GM21390 (cell line): ENCODE measurements at regions not wholly inside any gene's neighbourhood (a gene's known extent, or its start where the extent isn't known, plus 50 kb on each side); places are given as distances from the start of the nearest gene placed in this dataset.

Experiments used
- ATAC-seq: cut with Tn5 transposase; IDR thresholded peaks from one replicate; pipeline ENCODE4 v1.9.1; 2021; ENCODE audit not compliant: unreplicated experiment

DNA sequence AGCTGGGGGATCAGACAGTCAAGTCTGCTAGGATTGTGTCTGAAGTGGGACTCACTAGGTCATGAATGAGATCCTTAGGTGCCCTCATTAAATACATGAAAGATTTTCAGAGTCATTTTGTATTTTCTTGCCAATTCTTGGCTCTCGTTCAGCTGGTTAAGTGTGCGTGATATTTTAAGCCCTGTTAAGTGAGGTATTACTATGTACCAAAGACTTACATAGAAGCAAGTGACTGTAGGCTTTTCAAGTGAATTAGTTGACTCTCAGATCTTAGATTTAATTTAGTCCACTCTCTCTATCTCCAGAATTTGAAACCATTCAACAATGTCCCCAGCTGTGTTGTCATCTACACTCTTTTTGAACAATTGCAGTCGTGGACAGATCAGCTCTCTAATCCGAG, 219.4 kb downstream of the FOXL1 start:
- ATAC-seq: no peak

DNA sequence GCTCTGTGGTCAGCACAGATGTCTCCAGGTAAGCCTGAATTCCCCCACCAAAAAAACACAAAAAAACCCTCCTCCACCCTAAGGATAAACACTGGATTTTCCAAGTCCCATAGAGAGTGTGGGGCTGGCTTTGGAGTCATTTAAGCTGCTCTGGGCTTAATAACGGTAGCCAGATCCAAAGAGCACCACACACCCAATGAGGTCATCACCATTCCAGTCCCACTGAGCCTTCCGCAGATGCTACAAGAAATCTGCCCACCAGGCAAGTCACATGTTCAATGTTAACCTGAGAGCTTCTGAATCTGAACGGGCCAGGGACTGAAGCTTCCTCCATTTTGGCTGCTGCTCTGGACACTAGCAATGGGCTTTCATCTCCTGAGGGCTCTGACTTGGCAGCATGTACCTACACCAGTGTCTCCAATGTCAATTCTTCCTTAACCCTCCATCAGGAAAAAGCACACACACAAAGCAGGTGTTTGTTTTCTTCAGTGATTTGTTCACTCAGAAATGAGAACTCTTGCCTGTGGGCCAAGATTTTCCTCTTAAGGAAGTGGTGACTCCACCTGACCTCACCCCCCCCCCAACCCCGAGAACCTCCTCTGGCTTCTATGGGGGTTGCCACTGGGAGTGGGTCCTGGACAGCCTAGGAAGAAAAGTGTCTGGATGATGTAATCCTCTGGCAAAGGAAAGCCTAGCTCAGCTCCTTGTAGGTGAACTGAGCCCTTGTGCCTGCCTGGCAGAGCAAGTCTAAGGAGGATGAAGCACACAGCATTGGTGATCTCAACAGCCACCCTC, 220.1 kb downstream of the FOXL1 start:
- no peak for ATAC-seq

- no peak for ATAC-seq
Measured at GRCh38 chr16:86799367-86799766, 221.0 kb downstream of the FOXL1 start.

GRCh38 chr16:86800894-86801293, 222.5 kb downstream of the FOXL1 start:
- no peak for ATAC-seq

- no peak for ATAC-seq
Measured at GRCh38 chr16:86802013-86802412, 223.7 kb downstream of the FOXL1 start.

- no peak for ATAC-seq
Measured at GRCh38 chr16:86805188-86805587, 226.8 kb downstream of the FOXL1 start.

DNA sequence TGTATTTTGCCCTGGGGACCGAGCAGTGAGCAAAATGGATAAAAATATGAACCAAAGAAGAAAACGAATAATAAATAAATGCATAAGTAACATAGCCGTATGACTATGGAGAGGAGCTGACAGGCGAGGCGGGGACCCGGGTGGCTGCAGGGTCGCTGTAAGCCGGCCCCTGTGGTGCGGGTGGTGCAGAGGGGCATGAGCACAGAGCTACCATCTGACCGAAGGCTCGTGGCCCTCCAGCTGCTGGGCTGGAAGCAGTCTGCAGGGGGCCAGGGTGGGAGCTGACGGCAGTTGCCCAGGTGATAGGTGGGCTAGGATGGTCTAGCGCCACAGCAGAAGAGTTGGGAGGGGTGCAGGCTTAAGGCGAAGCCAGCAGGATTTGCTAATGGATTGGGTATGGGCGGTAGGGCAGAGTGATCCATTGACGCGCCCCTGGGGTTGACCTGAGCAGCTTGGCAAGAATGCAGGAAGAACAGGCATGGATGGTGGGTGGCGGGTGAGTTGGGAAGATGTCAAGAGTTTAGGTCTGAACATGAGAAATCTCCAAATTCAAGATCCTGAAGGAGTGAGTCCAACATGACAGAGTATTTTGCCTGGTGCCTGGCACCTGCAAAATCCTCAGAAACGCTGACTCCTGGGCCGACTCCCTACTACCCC, 228.0 kb downstream of the FOXL1 start:
- ATAC-seq: no peak

DNA sequence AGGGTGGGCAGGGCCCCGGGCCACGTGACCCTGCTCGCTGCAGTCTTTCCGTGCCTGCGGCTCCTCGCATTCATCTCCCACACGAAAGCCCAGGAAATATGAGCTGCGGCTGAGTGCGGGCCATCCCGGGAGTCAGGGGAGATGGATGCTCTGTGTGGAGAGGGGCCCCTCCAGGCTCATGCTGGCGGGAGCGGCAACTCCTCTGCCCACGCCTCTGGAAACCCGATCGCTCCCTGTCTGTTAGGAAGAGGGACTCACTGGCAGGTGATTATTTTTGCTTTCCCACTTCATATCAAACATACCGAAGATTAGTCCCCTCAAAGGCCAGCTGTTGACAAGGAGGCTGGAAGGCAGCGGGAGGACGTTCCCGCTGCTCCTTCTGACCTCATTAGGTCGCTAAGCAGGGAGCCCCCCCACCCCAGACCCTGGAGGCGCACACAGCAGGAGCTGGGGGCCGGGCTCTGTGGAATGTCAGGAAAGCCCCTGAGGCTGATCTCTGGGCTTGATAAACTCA, 228.5 kb downstream of the FOXL1 start:
- ATAC-seq: no peak

DNA sequence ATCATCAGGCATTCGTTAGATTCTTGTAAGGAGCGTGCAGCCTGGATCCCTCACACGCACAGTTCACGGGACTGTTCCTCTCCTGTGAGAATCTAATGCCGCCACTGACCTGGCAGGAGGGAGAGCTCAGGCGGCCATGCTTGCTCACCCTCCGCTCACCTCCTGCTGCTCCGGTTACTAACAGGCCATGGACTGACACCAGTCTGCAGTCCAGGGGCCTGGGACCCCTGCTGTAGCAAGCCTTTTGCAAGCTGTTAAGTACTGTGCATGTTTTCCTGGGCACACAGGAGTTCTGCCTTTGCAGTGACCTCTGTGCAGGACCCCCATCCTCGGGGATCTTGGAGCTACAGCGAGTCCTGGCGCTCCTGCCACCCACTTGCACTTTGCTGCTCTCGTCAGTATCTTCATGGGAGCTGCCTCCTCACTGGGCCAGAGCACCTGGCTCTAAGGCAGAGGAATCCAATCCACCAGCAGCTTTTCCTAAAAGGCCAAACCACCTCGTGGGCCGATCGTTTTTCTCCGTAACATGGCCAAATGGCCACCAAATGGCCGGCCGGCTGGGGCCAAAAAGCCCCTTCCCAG, 230.6 kb downstream of the FOXL1 start:
- no peak for ATAC-seq

- no peak for ATAC-seq
Measured at GRCh38 chr16:86809458-86809955, 231.2 kb downstream of the FOXL1 start.

DNA sequence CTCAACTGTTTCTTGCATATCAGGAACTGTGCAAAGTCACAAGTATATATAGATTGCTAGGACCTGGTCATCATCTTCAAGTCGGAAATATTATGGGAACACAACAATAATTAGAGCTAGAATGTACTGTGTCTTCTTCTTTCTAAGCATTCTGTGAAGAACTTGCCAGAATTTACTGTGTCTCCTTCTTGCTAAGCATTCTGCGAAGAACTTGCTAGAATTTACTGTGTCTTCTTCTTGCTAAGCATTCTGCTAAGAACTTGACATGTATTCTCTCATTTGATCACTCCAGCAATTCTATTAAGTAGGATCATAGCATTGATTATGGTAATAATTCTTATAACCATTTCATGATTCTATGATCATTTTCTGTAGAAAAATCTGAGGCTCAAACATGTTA, 231.7 kb downstream of the FOXL1 start:
- no peak for ATAC-seq

DNA sequence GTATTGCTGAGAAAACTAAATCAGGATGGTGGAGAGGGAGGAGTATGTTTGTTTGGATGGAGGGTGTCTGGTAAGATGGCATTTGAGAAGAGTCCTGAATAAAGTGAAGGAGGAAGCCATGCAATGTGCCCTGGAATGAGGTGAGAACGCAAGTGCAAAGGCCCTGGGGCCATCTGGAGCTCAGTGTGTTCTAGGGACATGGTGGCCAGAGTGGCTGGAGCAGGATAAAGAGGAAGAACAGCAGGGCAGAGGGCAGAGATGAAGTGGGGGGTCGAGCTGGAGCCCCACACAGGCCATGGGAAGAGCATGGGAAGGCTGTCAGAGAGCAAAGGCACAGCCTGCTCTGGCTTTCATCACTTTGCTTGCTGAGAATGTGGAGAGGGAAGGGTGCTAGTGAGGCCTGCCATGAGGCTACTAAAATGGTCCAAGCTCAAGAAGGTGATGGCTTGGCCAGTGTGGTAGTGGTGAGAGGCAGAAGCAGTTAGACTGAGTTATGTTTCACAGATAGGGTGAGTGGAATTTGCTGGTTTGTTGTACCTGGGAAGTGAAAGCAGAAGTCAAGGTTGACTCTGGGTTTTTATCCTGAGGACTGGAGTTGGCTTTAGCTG, 234.1 kb downstream of the FOXL1 start:
- ATAC-seq: no peak

GRCh38 chr16:86814256-86814655, 235.9 kb downstream of the FOXL1 start:
- ATAC-seq: no peak

DNA sequence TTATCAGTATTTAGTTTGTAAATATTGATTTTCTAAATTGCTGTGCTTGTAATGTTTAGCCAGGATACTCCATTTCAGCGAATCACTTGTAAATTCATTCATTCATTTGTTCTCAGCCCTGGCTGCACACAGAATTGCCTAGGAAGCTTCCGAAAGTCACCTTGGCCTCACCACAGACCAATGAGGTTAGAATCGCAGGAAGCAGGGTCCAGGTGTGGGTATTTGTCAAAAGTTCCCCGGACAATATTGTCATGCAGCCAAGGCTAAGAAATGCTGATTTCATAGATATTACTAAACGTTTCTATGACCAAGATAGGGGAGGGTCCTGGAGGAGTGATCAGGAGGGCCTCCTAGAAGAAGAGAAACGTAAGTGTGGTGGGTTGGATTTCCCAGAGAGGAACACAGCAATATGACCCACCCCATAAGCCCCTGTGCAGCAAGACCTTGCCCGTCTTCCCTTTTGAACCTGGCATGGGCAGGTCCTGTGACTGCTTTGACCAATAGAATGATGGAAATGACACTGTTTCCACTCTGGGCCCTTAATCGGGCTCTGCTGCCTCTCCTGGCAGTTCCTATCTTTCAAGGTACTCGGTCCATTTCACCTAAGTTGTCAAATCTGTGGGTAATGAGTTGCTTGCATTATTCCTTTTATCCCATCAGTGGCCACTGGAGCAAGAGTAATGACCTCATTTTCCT, 238.7 kb downstream of the FOXL1 start:
- ATAC-seq: no peak

DNA sequence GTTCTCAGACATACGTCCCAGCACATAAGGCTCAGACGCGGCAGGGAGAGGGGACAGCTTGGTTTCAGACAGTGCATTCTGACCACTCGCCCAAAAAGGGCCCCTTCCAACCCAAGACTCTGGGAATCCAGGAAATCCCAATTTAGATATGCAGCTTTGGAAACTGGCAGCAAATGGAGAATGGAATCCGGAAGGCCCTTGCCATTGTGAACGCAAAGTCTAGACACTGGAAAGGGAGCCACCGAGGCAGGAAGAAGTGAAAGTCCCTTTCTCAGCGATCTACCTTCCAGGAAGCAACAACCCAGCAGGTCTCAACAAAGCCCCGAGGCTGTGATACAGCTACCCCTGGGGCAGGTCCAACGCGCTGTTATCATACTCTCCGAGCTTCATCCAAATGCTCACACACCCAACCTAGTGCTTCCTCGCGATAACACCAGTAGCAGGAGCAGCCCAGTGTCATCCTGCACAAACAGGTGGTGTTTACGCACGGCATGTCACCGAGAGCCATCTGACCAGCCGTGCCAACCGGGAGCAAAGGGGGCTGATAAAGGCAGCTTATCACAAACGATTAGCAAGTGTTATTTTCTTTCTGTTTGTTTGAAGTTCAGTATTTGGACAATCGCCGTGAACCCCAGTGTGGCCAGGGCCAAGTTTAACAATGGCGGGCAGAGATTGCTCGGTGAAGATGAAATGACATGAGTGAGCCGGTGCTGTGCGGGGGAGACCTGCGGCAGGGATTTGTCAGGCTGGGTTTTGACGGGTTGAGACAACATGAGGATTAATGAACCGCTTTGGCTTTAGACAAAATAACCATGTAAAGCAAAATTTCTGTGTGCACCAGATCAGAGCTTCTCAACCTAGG, 240.6 kb downstream of the FOXL1 start:
- no peak for ATAC-seq

DNA sequence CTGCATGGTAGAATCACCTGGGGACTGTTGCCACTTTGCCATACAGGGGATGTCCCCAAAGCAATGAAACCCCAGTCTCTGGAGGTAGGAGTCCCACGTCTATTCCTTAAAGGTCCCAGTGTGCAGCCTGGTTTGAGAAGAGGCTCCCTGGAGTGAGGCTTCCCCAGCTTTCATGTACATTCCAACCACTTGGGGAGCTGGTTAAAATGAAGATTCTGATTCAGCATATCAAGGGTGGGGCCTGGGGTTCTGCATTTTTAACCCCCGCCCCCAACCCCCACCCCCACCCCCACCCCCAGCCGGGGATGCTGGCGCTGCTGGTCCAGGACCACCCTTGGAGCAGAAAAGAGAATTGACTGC, 241.2 kb downstream of the FOXL1 start:
- no peak for ATAC-seq

DNA sequence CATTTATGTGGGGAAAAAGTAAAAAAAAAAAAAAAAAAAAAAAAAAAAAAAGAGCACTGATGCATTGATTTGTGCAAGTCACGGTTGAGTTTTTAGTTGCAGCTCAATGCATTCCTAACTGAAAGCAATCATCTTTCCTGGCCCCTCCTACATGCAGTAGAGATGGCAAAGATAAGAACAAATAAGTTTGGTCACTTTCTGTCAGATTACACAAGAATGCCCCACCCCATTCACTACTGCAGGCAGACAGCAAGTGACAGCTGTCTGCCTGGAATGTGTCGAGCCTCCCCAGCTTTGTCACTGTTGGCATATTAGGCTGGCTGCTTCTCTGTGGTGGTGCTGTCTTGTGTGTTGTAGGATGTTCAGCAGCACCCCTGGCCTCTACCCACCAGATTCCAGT, 243.5 kb downstream of the FOXL1 start:
- ATAC-seq: no peak

GRCh38 chr16:86823125-86823524, 244.8 kb downstream of the FOXL1 start:
- no peak for ATAC-seq

GRCh38 chr16:86823888-86824671, 245.7 kb downstream of the FOXL1 start:
- no peak for ATAC-seq
